GM19397 (cell line): ENCODE measurements at regions not wholly inside any gene's neighbourhood (a gene's known extent, or its start where the extent isn't known, plus 50 kb on each side); places are given as distances from the start of the nearest gene placed in this dataset.
A peak's percentile ranks its signal among the peaks of the same experiment; 100 is the strongest.
"Not testable (repeated sequence)": the region's sequence is repeated elsewhere in the genome, so short reads cannot be mapped to it uniquely, and the experiment has no call there.

Experiments
- ATAC-seq: cut with Tn5 transposase; IDR thresholded peaks from one replicate; pipeline ENCODE4 v1.9.1; 2021; ENCODE audit warnings: mild to moderate bottlenecking, moderate library complexity; ENCODE audit not compliant: unreplicated experiment

DNA sequence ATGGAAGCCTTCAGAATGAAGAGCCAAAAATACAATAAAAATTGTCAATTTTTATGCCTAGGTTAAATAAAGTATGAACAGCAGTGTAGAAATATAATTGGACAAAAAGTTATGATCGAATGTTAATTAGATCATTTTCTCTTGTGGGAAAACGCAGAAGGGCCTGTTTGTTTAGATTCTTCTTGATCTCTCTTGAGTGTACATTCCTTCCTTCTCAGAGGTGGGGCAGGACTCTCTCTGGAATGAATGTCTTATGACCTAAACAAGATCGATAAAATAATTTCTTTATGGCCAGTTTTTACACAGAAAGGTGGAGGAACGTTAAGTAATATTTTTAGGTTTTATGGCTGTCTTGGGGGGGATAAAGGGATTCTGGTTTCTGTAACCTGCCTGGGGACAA lies 500.1 kb upstream of the MARCKS start:
- ATAC-seq = no peak

DNA sequence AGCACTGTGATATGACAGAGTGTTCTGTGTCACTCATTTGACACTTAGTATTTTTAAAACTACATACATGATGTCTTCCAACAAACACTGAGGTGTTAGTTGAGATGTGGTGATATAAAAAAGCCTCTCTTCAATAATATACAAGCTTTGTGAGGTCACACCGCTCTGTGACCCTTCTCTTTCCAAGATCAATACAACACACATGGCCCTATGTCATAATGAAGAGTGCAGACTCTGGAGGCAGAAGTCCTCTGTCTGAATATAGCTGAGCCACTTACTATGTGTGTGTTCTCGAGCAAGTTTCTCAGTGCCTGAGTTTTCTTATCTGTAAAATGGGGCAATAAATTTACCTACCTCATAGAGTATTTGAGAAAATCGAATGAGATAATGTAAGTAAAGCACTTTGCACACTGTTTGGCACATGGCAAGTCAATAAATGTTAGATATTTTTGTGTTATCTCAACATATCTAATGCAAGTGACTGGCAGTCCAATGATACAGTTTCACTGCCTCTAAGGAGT lies 499.0 kb upstream of the MARCKS start:
- no peak for ATAC-seq

DNA sequence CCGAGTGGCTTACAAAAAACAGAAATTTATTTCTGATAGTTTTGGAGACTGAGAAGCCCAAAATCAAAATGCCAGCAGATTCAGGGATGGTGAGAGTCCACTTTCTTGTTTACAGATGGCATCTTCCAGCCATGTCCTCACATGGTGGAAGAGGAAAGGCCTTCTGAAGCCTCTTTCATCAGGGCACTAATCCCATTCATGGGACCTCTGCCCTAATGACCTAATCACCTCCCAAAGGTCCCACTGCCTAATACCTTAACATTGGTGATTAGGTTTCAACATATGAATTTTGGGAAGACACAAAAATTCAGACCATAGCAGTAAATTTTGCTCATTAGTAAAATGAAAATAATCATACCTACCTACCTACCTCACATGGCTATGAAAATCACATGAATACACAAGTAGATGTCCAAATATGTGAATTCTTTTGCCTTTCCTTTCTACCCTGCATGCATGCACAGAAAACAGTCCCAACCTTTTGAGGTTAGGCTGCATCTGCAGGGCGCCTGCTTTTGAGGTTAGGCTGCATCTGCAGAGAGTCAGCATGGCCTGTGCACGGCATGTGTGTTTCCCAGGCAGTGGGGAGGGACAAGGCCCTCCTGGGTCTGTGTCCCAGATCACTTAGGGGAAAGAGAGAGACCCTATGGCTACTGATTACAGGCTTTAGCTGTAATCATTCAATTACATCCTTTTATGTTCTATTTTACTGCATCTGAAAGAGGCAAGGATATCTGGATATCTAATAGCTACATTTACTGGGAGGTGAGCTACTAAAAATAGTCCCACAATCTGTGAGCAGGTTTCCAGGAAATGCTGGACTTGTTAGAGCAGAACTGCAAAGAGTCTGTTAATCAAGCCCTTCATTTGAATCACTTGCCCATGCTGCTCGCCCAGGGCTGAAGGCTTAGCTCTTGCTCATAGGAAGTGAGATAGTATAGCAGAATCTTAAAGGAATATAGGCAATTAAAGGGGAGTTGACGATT lies 497.7 kb upstream of the MARCKS start:
- no peak for ATAC-seq

DNA sequence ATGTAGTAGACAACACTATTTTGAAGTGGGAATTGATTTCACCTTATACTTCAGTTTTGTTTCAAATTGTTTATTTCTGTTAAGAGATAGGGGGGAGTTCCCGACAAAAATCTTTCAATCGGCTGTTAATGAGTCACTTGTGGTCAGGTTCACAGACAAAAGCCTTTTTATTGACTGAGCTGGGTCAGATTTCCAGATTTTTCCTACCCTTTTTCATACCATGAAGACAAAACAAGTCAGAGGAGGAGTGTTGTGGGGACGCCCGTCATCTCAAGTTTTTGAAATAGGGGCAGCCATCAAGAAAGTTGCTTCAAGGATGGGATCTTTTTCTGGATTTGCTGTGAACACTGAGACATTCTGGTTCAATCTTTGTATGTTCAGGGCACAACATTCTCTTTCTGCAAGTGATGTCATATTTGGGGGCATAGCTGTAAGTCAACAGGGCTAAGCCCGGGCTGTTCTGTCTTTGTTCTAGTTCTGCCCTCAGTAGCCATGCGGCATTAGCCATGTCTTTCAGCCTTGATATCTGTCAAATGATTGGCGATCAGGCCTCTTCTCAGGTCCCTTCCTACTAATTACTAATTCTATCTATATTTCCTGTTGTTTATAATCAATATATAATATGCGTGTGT lies 496.0 kb upstream of the MARCKS start:
- no peak for ATAC-seq

DNA sequence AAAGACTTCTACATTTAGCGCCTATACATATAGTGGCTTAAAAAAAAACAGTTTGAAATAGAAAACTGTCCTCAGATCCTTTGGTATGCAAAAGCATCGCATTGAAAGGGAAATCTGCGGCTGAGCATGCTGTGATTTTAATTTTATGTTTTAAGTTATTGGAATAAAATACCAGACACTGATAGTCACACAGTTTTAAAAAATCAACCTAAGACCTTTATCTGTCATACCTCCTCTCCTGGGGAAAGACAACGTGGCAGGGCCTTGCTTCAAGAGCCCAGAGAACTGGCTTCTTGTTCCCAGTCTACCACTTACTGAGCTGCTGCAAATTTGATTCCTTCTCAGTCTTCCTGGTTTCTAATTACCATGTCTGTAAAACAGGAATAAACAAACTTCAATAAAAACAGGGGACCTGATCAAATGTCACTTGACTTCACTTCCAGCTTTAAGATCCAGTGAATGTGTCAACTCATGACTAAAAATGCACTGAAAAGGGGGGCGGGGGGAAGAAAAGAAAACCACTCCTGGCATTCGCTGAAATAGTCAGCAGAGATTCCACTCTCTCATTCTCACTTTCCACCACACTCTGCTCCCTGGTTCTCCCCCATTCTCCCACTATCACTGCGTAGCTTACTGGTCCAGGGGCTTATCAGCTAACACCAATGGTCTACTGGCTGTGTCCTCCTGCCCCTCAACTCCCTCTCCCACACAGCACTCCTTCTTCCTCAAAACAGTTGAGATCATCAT lies 494.7 kb upstream of the MARCKS start:
- no peak for ATAC-seq

DNA sequence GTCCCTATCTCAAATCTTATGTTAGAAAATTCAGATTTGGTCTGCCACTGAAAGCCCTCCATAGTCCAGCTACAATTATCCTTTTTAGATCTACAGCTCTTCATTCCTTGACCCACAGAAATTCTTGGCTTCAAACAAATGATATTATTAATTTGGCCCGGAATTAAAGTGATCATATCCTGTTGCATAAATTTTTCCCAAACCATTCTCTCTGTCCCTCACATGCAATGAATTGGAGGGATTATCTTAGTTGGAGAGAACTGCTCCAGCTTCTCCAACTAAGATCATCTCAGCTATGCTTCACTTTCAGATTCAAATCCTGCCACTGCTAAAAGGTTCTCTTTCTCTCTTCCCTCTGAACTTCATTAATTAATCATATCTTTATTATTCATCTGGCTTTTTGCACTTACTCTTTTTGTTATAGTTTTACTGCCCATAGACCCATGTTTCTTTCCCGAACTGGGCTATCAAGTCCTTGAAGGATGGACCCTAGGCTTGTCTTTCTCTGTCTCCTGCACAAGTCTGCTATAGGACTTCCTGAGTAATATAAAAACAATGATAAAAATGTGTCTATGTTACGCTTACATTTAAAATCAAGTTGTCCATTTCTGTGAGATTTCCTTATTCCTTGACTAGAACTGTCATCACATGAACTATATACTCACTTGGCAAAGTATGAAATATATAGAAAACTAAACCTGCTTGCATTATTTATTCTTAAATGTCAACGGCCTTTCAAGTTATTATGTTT lies 493.9 kb upstream of the MARCKS start:
- ATAC-seq = no peak

DNA sequence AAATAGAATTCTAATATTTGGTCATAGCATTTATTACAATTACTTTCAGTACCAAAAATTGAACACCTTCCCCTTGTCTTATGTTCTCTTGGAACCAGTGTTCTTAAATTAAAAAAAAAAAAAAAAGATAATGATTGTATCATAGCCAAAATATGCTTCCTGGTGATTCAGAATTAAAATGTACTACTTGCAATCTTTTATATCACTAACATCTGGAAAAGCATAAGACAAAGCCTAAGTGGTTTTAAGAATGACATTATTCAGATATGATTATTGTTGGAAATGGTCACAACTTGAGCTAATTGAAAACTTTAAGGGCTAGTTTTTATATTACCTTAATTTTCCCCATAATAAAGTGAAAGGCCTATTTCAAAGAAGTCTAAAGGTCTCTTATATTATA lies 493.3 kb upstream of the MARCKS start:
- ATAC-seq = no peak

DNA sequence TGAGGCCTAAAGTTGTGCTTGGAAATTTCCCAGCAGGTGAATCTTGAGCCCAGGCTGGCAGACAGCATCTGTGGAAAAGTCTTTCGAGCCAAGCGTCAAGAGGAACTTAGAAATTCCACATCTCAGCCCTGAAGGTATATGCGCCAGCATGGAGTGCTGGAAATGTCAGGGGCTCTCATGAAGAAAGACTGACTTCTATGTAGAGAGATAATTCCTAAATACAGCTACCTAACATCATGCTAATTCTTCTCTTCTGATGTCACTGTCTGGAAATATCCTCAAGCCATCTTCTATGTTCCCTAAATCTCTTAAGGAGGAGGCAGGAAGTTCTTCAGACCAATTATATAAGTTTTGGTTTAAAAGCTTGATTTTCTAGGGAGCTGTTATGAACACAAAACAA lies 492.4 kb upstream of the MARCKS start:
- ATAC-seq = no peak

DNA sequence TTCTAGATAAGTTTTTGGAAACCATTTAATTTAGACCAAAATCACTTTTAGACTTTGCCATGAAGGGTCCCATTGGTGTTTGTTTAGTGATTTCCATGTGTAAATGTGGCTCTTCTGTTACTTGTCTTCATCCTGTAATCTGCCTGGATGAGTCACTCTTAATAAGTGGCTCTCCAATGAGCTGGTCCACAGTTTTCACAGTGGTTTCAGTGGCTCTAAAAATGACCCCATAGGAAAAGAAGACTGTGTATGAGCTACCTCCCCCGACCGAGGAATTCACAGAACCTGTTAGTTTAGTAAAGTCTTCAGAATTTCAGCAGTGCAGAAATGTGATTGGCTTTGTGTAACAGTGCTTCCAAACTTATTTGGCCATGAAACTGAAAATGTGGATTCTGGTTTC lies 492.0 kb upstream of the MARCKS start:
- ATAC-seq = no peak

DNA sequence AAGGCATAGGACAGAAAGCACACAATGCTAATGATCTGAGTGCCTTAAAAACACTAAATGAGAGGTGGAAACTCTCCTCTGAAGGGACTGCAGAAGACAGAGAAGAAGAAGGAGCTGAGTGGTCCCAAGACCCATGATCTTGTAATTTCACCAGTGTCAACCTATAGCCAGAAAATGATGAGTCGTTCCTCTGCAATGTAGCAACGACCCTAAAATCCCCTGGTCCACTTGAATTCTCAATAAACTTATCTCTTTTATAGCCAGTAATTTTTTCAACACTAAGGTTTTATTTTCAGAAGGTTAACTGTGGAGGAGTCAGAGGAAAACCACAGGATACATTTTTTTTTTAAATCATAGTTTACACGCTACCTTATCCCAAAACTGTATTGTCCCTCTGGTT lies 490.6 kb upstream of the MARCKS start:
- ATAC-seq = no peak

DNA sequence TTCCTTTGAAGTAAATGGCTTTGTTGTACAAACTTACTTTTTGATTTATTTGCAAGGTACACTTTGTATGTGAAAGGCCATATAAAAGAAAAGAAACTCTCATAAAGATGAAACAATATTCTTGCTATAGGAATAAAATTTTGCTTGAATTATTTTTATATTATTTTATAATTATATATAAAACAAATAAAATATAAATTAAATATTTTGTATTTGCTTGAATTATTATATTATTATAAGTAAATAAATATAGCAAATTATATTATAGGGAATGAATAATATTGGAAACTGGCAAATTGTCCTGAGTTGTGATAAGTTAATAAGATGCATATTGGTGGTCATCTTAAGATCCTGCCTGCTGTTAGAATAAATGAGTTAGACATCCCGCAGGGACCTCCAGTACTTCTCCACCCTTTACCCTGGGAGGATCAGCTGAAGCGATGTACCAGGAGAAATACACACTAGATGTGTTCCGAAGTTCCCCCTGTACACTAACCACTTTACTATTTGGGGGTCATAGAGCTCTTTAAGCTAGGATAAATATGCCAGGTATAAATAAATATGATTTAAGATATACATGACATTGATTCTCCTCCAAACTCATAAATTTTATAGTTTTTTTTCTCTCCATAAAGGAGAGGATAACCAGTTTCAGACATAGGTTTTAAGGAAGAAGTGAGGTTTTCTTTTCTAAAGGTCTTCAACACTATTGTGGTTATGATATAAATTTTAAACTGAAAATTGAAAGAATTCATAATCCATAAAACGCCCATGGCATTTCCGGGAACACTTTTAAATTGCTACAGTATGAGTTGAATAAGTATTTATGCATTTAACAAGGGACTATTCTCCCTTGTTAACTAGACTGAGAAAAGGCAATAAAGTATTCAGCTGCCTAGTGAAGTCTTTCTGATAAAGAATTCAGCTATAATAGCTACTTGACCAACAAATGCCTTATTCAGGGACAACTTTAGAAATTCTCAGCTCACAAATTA lies 486.3 kb upstream of the MARCKS start:
- ATAC-seq = no peak

DNA sequence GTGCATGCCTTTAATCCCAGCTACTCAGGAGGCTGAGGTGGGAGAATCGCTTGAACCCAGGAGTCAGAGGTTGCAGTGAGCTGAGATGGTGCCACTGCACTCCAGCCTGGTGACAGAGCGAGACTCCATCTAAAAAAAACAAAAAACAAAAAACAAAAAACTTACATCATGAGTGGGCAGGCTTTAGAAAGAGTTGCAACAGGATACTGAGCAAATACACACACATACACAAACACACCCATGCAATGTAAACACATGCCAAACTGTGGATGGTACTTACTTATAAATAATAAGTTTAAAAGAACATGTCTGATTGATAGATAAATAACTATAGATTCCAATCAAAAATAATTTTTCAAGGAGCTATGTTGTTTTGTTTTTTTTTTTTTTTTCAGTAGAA lies 481.7 kb upstream of the MARCKS start:
- ATAC-seq = not testable (repeated sequence)

DNA sequence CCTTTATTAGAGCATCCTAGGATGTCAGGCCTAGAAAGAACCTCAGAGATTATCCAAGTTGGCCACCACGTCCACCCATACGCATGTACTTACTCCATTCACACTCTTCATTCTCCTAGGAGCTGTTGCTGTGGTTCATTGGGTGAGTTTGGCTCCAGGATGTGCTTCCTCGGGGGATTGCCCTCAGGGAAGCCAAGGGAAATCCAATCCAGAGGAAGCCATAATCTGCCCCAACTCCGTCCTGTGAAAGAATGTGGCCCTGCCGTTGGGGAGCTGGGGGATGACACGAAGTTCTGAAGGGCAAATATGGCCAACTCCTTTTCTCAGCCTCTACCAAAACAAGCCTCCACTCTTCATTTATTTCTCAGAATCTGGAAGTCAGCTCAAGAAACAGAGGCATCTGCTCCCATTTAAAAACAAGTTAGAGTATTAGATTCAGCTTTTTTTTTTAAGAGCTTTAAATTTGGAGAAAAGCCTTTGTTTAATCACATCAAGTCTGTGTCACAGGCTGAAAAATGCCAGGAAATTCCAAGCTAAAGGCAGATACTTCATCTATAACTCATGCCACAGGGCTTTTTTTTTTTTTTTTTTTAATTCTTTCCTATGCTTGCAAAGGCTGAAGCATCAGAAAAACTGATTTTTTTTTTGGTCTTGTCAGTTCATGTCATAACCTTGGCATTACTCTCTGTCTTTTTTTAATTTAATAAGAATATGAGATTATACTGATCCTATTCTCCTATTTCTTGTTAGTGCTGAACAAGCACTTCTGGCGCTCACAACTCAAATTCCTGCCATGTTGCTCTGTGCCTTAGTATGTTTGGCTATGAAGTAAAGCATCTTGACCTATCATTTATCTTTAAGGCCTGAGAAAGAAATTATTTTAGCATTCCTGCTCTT lies 480.9 kb upstream of the MARCKS start:
- no peak for ATAC-seq

DNA sequence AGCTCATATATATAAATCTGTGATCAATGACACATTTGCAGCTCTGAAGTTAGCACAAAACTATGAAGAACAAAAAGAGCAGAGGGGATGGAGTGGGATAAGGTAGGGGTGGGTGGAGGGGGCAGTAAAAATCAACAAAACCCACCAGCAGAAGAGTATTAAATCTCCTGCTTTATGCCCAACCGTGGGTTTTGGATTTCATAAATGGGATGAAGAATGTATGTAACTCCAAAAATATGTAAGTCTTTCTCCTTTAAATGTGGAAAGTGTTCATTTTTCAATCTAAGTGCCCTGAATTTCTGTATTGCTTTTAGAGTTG lies 480.3 kb upstream of the MARCKS start:
- no peak for ATAC-seq

DNA sequence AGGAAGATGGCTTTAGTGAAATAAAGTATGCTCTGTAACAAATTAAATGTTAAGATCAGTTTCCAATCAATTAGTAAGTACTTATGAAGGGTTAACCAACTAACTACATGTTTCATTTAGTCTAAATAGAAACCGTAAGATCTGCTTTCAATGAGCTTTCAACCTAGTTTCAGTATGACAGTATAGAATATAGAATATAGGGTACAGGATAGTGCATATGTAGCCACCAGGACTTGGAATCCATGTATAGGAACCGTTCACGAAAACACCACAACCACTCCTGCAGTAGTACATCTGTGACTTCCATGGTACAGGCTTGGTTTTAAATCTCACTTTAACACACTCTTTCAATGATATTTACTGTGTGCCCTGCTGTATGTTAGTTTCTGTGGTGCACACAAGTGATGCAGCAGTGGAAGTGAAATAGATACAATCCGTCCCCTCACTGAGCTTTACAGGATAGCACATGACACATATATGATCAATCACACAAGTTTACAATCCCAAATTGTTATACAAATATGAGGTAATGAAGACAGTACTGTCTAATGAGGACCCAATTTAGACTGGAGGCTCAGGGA lies 479.7 kb upstream of the MARCKS start:
- ATAC-seq = peak; percentile 54

DNA sequence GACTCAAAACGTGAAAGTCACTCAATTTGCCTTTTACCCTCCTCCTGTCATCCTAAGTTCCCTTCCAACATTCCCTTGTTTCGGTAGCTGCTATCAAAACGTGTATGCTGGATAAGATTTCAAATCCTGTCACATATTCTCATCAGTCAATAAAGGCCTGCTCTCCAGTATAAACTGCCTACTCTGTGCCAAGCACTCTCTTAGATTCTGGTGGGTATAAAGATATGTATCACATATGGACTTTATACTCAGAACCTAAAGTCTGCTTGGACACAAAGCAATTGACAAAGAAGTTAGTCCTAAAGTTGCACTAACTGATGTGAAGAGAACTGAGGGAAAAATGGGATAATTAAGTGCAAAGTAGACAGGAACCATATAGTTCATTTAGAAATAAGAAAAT lies 476.6 kb upstream of the MARCKS start:
- ATAC-seq = no peak

DNA sequence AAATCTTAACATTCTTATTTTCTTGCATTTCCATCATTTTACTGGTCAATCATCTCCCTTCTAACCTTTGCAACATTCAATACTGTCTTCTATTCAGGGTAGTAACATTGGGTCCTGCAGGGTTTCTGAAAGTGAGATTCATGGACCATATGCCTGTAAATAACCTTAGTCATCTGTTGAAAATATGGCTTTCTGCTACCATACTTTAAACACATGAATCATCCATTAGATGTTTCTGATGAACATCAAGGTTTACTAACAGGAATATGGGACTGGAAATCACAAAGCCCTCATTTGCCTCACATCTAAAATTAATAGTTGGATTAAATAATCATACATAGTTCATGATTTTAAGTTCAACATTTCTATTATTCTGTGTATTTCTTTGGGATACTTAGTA lies 475.9 kb upstream of the MARCKS start:
- no peak for ATAC-seq

DNA sequence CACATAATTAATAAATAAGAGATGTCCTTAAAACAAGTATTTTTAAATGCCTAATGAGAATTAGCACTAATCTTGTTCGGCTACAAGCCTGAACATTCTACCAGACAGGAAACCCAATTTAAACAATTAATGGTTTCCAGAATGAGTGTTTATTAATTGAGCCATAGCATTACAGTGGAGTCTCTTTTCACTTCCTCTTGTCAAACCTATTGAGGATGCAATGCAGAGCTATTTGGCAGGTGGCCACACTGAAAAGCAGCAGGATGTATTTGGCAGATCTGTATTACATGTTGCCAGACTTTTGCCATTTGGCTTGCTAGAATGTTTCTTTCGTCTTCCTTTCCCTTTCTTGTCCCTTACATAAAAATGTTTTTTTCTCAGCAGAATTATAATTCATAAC lies 475.2 kb upstream of the MARCKS start:
- peak; percentile 87 for ATAC-seq
